Vagina (tissue), 2 donors: ENCODE measurements at regions not wholly inside any gene's neighbourhood (a gene's known extent, or its start where the extent isn't known, plus 50 kb on each side); places are given as distances from the start of the nearest gene placed in this dataset.

Experiments
- DNase-seq, 2 donors: peaks; one replicate each; pipeline ENCODE4 v3.0.0-alpha.2; 2017; ENCODE audit errors: extremely low spot score in 2 of 2
- H3K27ac ChIP-seq: fragments of 200-600 bp; sonication (generic); one replicate; pipeline ENCODE4 v1.5.1; 2019
- H3K27me3 ChIP-seq: fragments of 200-600 bp; sonication (generic); one replicate; pipeline ENCODE4 v1.5.1; 2019
- H3K36me3 ChIP-seq, 2 donors: fragments of 200-600 bp; sonication (generic); one replicate each; pipeline ENCODE4 v1.5.1; 2017 to 2019
- H3K4me1 ChIP-seq: fragments of 200-600 bp; sonication (generic); one replicate; pipeline ENCODE4 v1.5.1; 2019
- H3K4me3 ChIP-seq, 2 donors: fragments of 200-600 bp; sonication (generic); 1 replicate in 1 of 2; 2 replicates in 1 of 2; pipeline ENCODE4 v1.5.1; 2016 to 2019
- H3K9me3 ChIP-seq: fragments of 200-600 bp; sonication (generic); one replicate; pipeline ENCODE4 v1.5.1; 2019
- POLR2A ChIP-seq, 2 donors: fragments of 450-650 bp; IDR thresholded peaks; one replicate each; pipeline ENCODE4 v1.6.1; 2017; ENCODE audit warnings: antibody characterized with exemption in 2 of 2, mild to moderate bottlenecking in 2 of 2, moderate library complexity in 2 of 2
- POLR2AphosphoS5 ChIP-seq, 2 donors: sonication (generic); formaldehyde crosslinking; IDR thresholded peaks; one replicate each; pipeline ENCODE4 v1.9.0; 2017; ENCODE audit warnings: antibody characterized with exemption in 2 of 2, mild to moderate bottlenecking in 2 of 2, low read depth in 1 of 2; ENCODE audit not compliant: insufficient read depth in 1 of 2
- intact Hi-C: fragments of 100-400 bp; cut with DNase I; formaldehyde crosslinking; loops from one replicate; pipeline ENCODE4 v1.15.1; 2023
- TF ChIP-seq, protein P1 (sequence below), 3 experiments: fragments of 450-650 bp in 2 of 3; fragments of 200-600 bp in 1 of 3; sonication (generic) in 1 of 3; IDR thresholded peaks; one replicate each; pipeline ENCODE4 v1.5.1; 2017 to 2019; ENCODE audit warnings: antibody characterized with exemption in 3 of 3, mild to moderate bottlenecking in 2 of 3, moderate library complexity in 2 of 3

DNA sequence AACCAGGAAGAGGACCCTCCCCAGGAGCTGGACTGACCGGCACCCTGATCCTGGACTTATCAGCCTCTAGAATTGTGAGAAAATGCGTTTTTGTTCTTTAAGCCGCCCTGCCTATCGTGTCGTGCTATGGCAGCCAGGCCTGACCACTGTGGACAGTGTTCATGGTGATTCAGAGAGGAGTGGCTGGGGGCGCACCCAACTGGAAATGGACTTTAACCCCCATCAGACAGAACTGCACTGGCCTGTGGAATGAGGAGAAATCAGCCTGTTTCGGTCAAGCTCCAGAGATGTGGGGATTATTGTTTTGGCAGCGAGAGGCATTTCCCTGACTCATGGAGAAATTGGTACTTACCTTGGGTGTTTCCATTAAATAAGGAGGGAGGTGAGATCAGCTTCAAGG lies 1437.8 kb downstream of the BRD1 start:
- Histone ChIP-seq H3K4me3 (no peak overlapping the region), H3K9me3 (peaks cover 5% of the 10 kb centered on the region), H3K4me1 (no peaks in the 10 kb centered on the region), H3K27me3 (no peaks in the 10 kb centered on the region), H3K36me3 (no peaks in the 10 kb centered on the region), H3K27ac (no peak overlapping the region)
- no peak for TF ChIP-seq POLR2A (IDR thresholded peaks at IDR 0.05)
- TF ChIP-seq POLR2AphosphoS5 (IDR thresholded peaks at IDR 0.05; ENCODE audit: insufficient read depth in 1 of 2, low read depth in 1 of 2) = no peak
- TF ChIP-seq, protein P1, sequence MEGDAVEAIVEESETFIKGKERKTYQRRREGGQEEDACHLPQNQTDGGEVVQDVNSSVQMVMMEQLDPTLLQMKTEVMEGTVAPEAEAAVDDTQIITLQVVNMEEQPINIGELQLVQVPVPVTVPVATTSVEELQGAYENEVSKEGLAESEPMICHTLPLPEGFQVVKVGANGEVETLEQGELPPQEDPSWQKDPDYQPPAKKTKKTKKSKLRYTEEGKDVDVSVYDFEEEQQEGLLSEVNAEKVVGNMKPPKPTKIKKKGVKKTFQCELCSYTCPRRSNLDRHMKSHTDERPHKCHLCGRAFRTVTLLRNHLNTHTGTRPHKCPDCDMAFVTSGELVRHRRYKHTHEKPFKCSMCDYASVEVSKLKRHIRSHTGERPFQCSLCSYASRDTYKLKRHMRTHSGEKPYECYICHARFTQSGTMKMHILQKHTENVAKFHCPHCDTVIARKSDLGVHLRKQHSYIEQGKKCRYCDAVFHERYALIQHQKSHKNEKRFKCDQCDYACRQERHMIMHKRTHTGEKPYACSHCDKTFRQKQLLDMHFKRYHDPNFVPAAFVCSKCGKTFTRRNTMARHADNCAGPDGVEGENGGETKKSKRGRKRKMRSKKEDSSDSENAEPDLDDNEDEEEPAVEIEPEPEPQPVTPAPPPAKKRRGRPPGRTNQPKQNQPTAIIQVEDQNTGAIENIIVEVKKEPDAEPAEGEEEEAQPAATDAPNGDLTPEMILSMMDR (IDR thresholded peaks at IDR 0.05) = no peak
- intact Hi-C loops = no loop called here
- DNase-seq = peak in 1 of 2 donors; percentile 74

GRCh38 chr22:48382197-48382596 lies 1445.5 kb downstream of the BRD1 start:
- DNase-seq = no peak
- Histone ChIP-seq H3K27me3 (no peaks in the 10 kb centered on the region), H3K36me3 (no peaks in the 10 kb centered on the region), H3K27ac (no peak overlapping the region), H3K9me3 (peaks cover 5% of the 10 kb centered on the region), H3K4me1 (no peaks in the 10 kb centered on the region), H3K4me3 (no peak overlapping the region)
- intact Hi-C loops = no loop called here
- TF ChIP-seq POLR2AphosphoS5 (IDR thresholded peaks at IDR 0.05; ENCODE audit: insufficient read depth in 1 of 2, low read depth in 1 of 2) (no peak), POLR2A (IDR thresholded peaks at IDR 0.05) (no peak)
- TF ChIP-seq, protein P1 (IDR thresholded peaks at IDR 0.05) = no peak

- TF ChIP-seq POLR2AphosphoS5 (IDR thresholded peaks at IDR 0.05; ENCODE audit: insufficient read depth in 1 of 2, low read depth in 1 of 2) (no peak), POLR2A (IDR thresholded peaks at IDR 0.05) (no peak)
- TF ChIP-seq, protein P1 (IDR thresholded peaks at IDR 0.05) = no peak
- H3K9me3 ChIP-seq = peaks cover under 1% of the 10 kb centered on the region
- H3K27me3 ChIP-seq = no peaks in the 10 kb centered on the region
- H3K4me1 ChIP-seq = no peaks in the 10 kb centered on the region
- no peaks in the 10 kb centered on the region for H3K36me3 ChIP-seq
- peak in 1 of 2 donors; percentile 76 for DNase-seq
- no peak overlapping the region for H3K4me3 ChIP-seq
- H3K27ac ChIP-seq = no peak overlapping the region
- intact Hi-C loops = no loop called here
Observed at GRCh38 chr22:48380016-48380665, 1447.5 kb downstream of the BRD1 start.

- Histone ChIP-seq H3K4me1 (no peaks in the 10 kb centered on the region), H3K36me3 (no peaks in the 10 kb centered on the region), H3K27me3 (no peaks in the 10 kb centered on the region), H3K9me3 (no peaks in the 10 kb centered on the region), H3K27ac (no peak overlapping the region), H3K4me3 (no peak overlapping the region)
- intact Hi-C loops = no loop called here
- DNase-seq = peak in 1 of 2 donors; percentile 67
- TF ChIP-seq POLR2AphosphoS5 (IDR thresholded peaks at IDR 0.05; ENCODE audit: insufficient read depth in 1 of 2, low read depth in 1 of 2) (no peak), POLR2A (IDR thresholded peaks at IDR 0.05) (no peak)
- TF ChIP-seq, protein P1 (IDR thresholded peaks at IDR 0.05) = no peak
Observed at GRCh38 chr22:48379371-48379770, 1448.3 kb downstream of the BRD1 start.

GRCh38 chr22:48378673-48379072 lies 1449.0 kb downstream of the BRD1 start:
- no peaks in the 10 kb centered on the region for H3K4me1 ChIP-seq
- TF ChIP-seq POLR2AphosphoS5 (IDR thresholded peaks at IDR 0.05; ENCODE audit: insufficient read depth in 1 of 2, low read depth in 1 of 2) = no peak
- TF ChIP-seq POLR2A (IDR thresholded peaks at IDR 0.05) = no peak
- TF ChIP-seq, protein P1 (IDR thresholded peaks at IDR 0.05) = no peak
- no peak overlapping the region for H3K27ac ChIP-seq
- DNase-seq = peak in 1 of 2 donors; percentile 72
- H3K36me3 ChIP-seq = no peaks in the 10 kb centered on the region
- H3K27me3 ChIP-seq = no peaks in the 10 kb centered on the region
- intact Hi-C loops = no loop called here
- no peaks in the 10 kb centered on the region for H3K9me3 ChIP-seq
- H3K4me3 ChIP-seq = no peak overlapping the region
